SU-DHL-6 (cell line): ENCODE measurements at regions not wholly inside any gene's neighbourhood (a gene's known extent, or its start where the extent isn't known, plus 50 kb on each side); places are given as distances from the start of the nearest gene placed in this dataset.

ENCODE experiments used
- H2AFZ ChIP-seq: fragments of 200-600 bp; sonication (generic); 2 replicates; pipeline ENCODE4 v1.6.1; 2014; ENCODE audit warnings: low read depth, mild to moderate bottlenecking, moderate library complexity, mixed read lengths, antibody characterized with exemption, low read length; ENCODE audit not compliant: severe bottlenecking
- H3F3A ChIP-seq: fragments of 200-600 bp; shearing (Covaris generic); 2 replicates; pipeline ENCODE4 v1.6.0; 2016; ENCODE audit warnings: antibody characterized with exemption, mild to moderate bottlenecking; ENCODE audit not compliant: insufficient read depth
- H3K27ac ChIP-seq: fragments of 200-600 bp; sonication (generic); 2 replicates; pipeline ENCODE4 v1.5.1; 2016; ENCODE audit warnings: low read depth, mild to moderate bottlenecking, low read length, moderate library complexity, mixed read lengths
- H3K27me3 ChIP-seq: fragments of 200-600 bp; sonication (generic), shearing (Covaris generic); 2 replicates; pipeline ENCODE4 v1.6.0; 2014; ENCODE audit warnings: mild to moderate bottlenecking, low read length
- H3K36me3 ChIP-seq: fragments of 200-600 bp; sonication (generic); 2 replicates; pipeline ENCODE4 v1.6.1; 2014; ENCODE audit warnings: mild to moderate bottlenecking, low read length, mixed read lengths
- H3K4me2 ChIP-seq: fragments of 300-600, 200-600 bp; shearing (Covaris generic), sonication (generic); 2 replicates; pipeline ENCODE4 v1.6.0; 2014; ENCODE audit warnings: low read length, low read depth, mild to moderate bottlenecking; ENCODE audit not compliant: poor library complexity, severe bottlenecking
- H3K4me3 ChIP-seq: fragments of 200-600 bp; sonication (generic); 2 replicates; pipeline ENCODE4 v1.5.1; 2014; ENCODE audit warnings: antibody characterized with exemption, low read length, mild to moderate bottlenecking, mixed read lengths; ENCODE audit not compliant: insufficient read depth, poor library complexity, severe bottlenecking
- H3K79me2 ChIP-seq: fragments of 200-600 bp; sonication (generic); 2 replicates; pipeline ENCODE4 v1.6.1; 2014; ENCODE audit warnings: mild to moderate bottlenecking, low read length, moderate library complexity; ENCODE audit not compliant: insufficient read depth
- H3K9ac ChIP-seq: fragments of 200-600 bp; sonication (generic); 2 replicates; pipeline ENCODE4 v1.7.0; 2014; ENCODE audit warnings: mild to moderate bottlenecking, low read length
- H3K9me2 ChIP-seq: fragments of 200-600 bp; sonication (generic); replicated peaks from 2 replicates; pipeline ENCODE4 v1.6.1; 2014; ENCODE audit warnings: low read length; ENCODE audit not compliant: insufficient read depth
- H3K9me3 ChIP-seq: fragments of 200-600 bp; sonication (generic); 2 replicates; pipeline ENCODE4 v1.6.1; 2014; ENCODE audit warnings: low read length, mixed read lengths; ENCODE audit not compliant: insufficient read depth
- H4K20me1 ChIP-seq: fragments of 200-600 bp; sonication (generic); 2 replicates; pipeline ENCODE4 v1.6.1; 2014; ENCODE audit warnings: low read depth, mild to moderate bottlenecking, antibody characterized with exemption, low read length, moderate library complexity, mixed read lengths
- EZH2phosphoT487 ChIP-seq: fragments of 200-600 bp; sonication (generic), shearing (Covaris generic); conservative IDR thresholded peaks from 2 replicates; pipeline ENCODE4 v1.6.1; 2018; ENCODE audit warnings: mild to moderate bottlenecking, antibody characterized with exemption, low read length, moderate library complexity, mixed read lengths
- TF ChIP-seq, protein P1 (sequence below): fragments of 200-600 bp; sonication (generic); IDR thresholded peaks from one replicate; pipeline ENCODE4 v1.5.1; 2017; ENCODE audit warnings: antibody characterized with exemption, mild to moderate bottlenecking, low read length, moderate library complexity; ENCODE audit not compliant: insufficient read depth, poor library complexity, severe bottlenecking

DNA sequence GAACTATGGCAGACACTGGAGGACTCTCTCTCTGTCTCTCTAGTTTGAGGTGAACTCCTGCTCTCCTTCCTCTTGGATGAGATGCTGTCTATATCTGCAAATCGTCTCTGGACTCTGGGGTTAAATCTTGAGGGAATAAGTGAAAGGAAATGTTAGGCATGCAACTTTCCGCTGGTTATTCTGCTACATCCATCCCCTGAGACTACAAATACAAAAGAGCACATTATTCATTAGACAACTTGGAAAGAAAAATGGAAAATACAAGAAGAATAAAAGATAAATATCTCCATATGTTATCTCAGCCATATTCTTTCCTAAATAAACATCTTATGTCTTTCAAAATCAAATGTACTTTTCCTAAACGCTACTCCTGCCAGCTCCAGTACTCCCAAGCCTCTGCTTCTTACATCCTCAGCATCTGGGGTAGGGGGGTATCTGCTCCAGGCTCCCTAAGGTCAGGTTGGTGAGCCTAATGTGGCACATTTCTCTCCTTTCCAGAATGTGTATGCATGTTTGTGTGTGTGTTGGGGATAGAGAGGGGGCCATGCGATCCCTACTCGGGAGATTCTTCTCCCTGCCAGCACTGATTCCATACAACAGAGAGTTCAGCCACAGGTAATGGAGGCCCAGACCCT is 102.9 kb upstream of the FSCB start:
- H3K79me2 ChIP-seq, result no peaks in the 10 kb centered on the region
- TF ChIP-seq, protein P1, sequence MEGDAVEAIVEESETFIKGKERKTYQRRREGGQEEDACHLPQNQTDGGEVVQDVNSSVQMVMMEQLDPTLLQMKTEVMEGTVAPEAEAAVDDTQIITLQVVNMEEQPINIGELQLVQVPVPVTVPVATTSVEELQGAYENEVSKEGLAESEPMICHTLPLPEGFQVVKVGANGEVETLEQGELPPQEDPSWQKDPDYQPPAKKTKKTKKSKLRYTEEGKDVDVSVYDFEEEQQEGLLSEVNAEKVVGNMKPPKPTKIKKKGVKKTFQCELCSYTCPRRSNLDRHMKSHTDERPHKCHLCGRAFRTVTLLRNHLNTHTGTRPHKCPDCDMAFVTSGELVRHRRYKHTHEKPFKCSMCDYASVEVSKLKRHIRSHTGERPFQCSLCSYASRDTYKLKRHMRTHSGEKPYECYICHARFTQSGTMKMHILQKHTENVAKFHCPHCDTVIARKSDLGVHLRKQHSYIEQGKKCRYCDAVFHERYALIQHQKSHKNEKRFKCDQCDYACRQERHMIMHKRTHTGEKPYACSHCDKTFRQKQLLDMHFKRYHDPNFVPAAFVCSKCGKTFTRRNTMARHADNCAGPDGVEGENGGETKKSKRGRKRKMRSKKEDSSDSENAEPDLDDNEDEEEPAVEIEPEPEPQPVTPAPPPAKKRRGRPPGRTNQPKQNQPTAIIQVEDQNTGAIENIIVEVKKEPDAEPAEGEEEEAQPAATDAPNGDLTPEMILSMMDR, result no peak
- TF ChIP-seq EZH2phosphoT487, result no peak
- H3K27ac ChIP-seq, result no peak overlapping the region
- H3K36me3 ChIP-seq, result no peaks in the 10 kb centered on the region
- no peaks in the 10 kb centered on the region for H3K9me2 ChIP-seq
- H4K20me1 ChIP-seq, result no peaks in the 10 kb centered on the region
- no peaks in the 10 kb centered on the region for H3K27me3 ChIP-seq
- H3K4me3 ChIP-seq, result no peak overlapping the region
- H3K9me3 ChIP-seq, result no peaks in the 10 kb centered on the region
- no peaks in the 10 kb centered on the region for H3F3A ChIP-seq
- H2AFZ ChIP-seq, result no peak overlapping the region
- no peak overlapping the region for H3K4me2 ChIP-seq
- H3K9ac ChIP-seq, result no peak overlapping the region

DNA sequence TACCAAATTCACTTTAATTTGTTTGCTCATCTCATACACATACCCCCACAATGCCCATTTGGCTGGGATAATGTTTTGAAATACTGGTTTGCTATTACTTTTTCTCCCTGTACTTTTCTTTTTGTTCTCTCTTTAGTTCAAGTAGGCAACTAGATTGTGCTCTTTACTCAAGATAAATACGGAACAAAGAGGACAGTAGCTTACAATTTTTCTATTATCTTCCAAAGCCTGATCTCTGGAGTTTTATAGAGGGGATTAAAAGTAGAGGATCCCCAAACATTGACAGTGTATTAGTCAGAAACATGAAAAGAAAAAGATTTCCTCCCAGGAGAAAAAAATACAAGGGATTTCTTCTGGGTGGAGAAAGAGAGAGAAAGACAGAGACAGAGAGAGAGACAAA is 102.1 kb upstream of the FSCB start:
- H3F3A ChIP-seq, result no peaks in the 10 kb centered on the region
- no peaks in the 10 kb centered on the region for H3K27me3 ChIP-seq
- no peaks in the 10 kb centered on the region for H3K9me3 ChIP-seq
- no peaks in the 10 kb centered on the region for H3K36me3 ChIP-seq
- TF ChIP-seq, protein P1, result no peak
- no peak for TF ChIP-seq EZH2phosphoT487
- no peak overlapping the region for H2AFZ ChIP-seq
- no peaks in the 10 kb centered on the region for H3K9me2 ChIP-seq
- no peak overlapping the region for H3K4me2 ChIP-seq
- H3K79me2 ChIP-seq, result no peaks in the 10 kb centered on the region
- no peak overlapping the region for H3K4me3 ChIP-seq
- no peak overlapping the region for H3K9ac ChIP-seq
- no peaks in the 10 kb centered on the region for H4K20me1 ChIP-seq
- H3K27ac ChIP-seq, result no peak overlapping the region

DNA sequence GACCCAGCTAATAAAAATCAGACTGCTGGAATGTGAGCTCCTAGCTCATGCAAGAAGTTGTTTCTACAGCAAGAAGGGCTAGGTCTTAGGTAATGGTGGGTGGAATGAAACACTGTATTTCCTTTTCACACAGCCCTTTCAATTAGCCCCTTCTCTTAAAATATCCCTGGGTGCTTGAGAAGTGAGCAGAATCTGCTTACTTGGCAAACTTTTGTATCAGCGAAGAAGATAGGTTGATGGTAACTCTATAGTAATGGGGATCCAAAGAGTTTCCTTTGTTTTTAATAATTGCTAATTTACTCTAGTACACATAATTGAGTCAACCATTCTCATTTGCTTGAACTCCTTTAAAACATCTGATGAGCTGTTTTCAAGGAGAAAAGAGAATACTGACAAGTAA is 100.6 kb upstream of the FSCB start:
- Histone ChIP-seq H3K27me3 (no peaks in the 10 kb centered on the region), H3K27ac (no peak overlapping the region), H3K4me3 (no peak overlapping the region), H3K9me3 (no peaks in the 10 kb centered on the region), H2AFZ (no peak overlapping the region), H3K79me2 (no peaks in the 10 kb centered on the region), H3K9ac (no peak overlapping the region), H3K9me2 (no peaks in the 10 kb centered on the region), H3K4me2 (no peak overlapping the region), H4K20me1 (no peaks in the 10 kb centered on the region), H3K36me3 (no peaks in the 10 kb centered on the region), H3F3A (no peaks in the 10 kb centered on the region)
- TF ChIP-seq EZH2phosphoT487, result no peak
- TF ChIP-seq, protein P1, result no peak
